Esophagus squamous epithelium (tissue), 4 donors: ENCODE measurements at regions not wholly inside any gene's neighbourhood (a gene's known extent, or its start where the extent isn't known, plus 50 kb on each side); places are given as distances from the start of the nearest gene placed in this dataset.

Source experiments
- CTCF ChIP-seq, 6 experiments: fragments of 450-650 bp in 4 of 6; fragments of 200-600 bp in 2 of 6; sonication (generic) in 2 of 6; IDR thresholded peaks; one replicate each; pipeline ENCODE4 v1.5.1; 2016 to 2019; ENCODE audit warnings: antibody characterized with exemption in 6 of 6, mild to moderate bottlenecking in 4 of 6, moderate library complexity in 4 of 6
- POLR2A ChIP-seq, 4 donors: fragments of 450-650 bp; IDR thresholded peaks; one replicate each; pipeline ENCODE4 v1.6.1; 2017; ENCODE audit warnings: antibody characterized with exemption in 4 of 4, mild to moderate bottlenecking in 4 of 4, moderate library complexity in 3 of 4

- TF ChIP-seq CTCF (IDR thresholded peaks at IDR 0.05) = no peak
- TF ChIP-seq POLR2A (IDR thresholded peaks at IDR 0.05) = no peak
Measured at GRCh38 chr1:200240656-200241055, 169.2 kb downstream of the ZNF281 start.
